A549 (cell line): ENCODE measurements at regions not wholly inside any gene's neighbourhood (a gene's known extent, or its start where the extent isn't known, plus 50 kb on each side); places are given as distances from the start of the nearest gene placed in this dataset.
"Not testable (repeated sequence)": the region's sequence is repeated elsewhere in the genome, so short reads cannot be mapped to it uniquely, and the experiment has no call there.

Experiments used
- MAX ChIP-seq: IDR thresholded peaks from 2 replicates; pipeline ENCODE4 v1.6.1; 2012
- MYC ChIP-seq: IDR thresholded peaks from 2 replicates; pipeline ENCODE4 v1.6.1; 2012; ENCODE audit warnings: mild to moderate bottlenecking, inconsistent platforms, low read length, improper control_type of control experiment, borderline replicate concordance
- NR3C1 ChIP-seq: fragments of >200 bp; sonication (Bioruptor Twin); formaldehyde crosslinking; IDR thresholded peaks from 3 replicates; pipeline ENCODE4 v1.6.1; 2017
- POLR2A ChIP-seq: IDR thresholded peaks from 2 replicates; pipeline ENCODE4 v1.6.1; 2012; ENCODE audit warnings: mild to moderate bottlenecking, low read length
- REST ChIP-seq: fragments of 200-600 bp; sonication (generic); IDR thresholded peaks from 2 replicates; pipeline ENCODE4 v1.6.1; 2016; ENCODE audit warnings: antibody characterized with exemption, mild to moderate bottlenecking, moderate library complexity
- ZFP36 ChIP-seq: fragments of 450-650 bp; IDR thresholded peaks from 2 replicates; pipeline ENCODE4 v1.6.1; 2014; ENCODE audit warnings: borderline replicate concordance; ENCODE audit not compliant: partially characterized antibody
- TF ChIP-seq, protein P1 (sequence below): fragments of 150-350 bp; IDR thresholded peaks from 2 replicates; pipeline ENCODE4 v1.6.1; 2014; ENCODE audit warnings: low read depth, mild to moderate bottlenecking, low read length
- TF ChIP-seq, protein P2 (sequence below): fragments of >200 bp; sonication (Bioruptor Twin); formaldehyde crosslinking; IDR thresholded peaks from 3 replicates; pipeline ENCODE4 v1.5.1; 2016

DNA sequence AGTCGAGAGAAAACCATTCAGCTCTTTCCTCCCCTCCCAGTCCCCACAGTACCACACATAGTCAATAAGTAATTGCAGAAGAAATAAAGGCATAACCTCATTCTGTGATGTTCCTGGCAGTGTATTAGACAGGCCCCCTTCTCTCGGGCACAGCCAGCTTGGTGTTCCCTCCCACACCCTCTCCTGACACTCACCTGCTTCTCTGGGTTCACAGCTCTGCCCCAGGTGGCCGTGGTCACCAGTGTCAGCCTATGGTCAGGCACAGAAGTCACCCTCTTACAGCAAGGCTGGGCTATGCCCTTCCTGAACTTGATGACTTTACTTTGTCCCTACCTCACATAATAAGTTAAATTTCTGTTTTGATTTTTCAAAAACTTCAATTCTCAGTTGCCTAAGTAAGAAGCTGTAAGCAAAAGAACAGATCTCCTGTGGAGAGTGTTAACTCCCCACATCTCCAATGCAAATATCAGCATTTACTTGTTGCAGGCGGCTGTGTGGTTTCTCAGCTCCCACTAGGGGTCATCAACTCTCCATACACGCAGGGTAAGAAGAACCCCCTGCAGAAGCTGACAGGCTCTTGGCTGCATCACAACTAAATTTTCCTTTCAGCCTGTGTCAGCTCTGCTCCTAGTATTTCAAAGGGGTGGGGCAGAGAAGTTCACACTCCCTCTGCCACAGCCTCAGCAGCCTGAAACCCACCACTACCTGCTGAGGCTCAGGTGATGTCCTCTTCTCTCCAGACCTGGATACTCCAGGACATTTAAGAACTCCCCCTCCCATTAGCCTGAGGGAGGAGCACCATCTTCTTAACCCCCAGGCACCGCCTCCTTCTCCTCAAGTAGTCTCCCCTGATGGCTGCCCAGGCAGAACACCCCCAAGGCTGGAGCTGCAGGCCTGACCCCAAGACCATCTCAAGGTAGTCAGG, 172.9 kb upstream of the ETV3 start:
- TF ChIP-seq, protein P1, sequence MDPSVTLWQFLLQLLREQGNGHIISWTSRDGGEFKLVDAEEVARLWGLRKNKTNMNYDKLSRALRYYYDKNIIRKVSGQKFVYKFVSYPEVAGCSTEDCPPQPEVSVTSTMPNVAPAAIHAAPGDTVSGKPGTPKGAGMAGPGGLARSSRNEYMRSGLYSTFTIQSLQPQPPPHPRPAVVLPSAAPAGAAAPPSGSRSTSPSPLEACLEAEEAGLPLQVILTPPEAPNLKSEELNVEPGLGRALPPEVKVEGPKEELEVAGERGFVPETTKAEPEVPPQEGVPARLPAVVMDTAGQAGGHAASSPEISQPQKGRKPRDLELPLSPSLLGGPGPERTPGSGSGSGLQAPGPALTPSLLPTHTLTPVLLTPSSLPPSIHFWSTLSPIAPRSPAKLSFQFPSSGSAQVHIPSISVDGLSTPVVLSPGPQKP = not testable (repeated sequence)
- TF ChIP-seq REST, POLR2A, ZFP36, MAX, NR3C1, MYC: not testable (repeated sequence)
- TF ChIP-seq, protein P2, sequence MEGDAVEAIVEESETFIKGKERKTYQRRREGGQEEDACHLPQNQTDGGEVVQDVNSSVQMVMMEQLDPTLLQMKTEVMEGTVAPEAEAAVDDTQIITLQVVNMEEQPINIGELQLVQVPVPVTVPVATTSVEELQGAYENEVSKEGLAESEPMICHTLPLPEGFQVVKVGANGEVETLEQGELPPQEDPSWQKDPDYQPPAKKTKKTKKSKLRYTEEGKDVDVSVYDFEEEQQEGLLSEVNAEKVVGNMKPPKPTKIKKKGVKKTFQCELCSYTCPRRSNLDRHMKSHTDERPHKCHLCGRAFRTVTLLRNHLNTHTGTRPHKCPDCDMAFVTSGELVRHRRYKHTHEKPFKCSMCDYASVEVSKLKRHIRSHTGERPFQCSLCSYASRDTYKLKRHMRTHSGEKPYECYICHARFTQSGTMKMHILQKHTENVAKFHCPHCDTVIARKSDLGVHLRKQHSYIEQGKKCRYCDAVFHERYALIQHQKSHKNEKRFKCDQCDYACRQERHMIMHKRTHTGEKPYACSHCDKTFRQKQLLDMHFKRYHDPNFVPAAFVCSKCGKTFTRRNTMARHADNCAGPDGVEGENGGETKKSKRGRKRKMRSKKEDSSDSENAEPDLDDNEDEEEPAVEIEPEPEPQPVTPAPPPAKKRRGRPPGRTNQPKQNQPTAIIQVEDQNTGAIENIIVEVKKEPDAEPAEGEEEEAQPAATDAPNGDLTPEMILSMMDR = peak; percentile 35
